ENCODE measurements at regions not wholly inside any gene's neighbourhood (a gene's known extent, or its start where the extent isn't known, plus 50 kb on each side); places are given as distances from the start of the nearest gene placed in this dataset.

DNA sequence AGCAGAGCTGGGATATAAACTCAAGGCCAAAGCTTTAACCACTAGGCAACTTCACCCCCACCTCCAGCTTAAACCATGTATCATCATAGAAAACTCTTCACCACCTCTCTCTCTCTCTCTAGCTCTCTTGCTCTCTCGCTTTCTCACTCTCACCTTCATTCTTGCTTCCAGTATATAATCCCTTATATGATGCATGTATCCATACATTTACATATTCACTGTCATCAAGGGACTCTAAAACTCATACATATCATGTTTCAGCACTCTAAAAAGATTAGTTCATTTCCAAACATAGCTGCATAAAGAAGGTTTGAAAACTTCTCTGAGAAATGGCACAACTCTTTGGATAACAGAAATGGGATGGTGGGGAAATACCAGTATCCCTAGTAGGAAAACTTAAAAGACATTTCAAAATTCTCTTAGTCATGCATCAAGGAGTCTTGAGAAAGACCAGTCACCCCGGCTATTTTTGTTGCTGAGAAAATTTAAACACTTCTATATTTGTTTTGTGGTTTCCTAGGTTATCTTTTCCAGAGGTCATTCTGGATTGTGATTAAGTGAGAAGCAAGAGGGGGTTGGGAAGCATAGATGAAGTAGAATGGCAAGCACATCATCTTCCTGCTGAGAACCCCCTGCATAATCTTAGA lies 447.8 kb upstream of the THBS1 start:
- Histone ChIP-seq H3K27me3 (ENCODE audit: control insufficient read depth in 2 of 2, insufficient read depth in 2 of 2, low read length in 2 of 2) (no peaks in the 10 kb centered on the region), H2AFZ (ENCODE audit: low read depth, low read length) (no peak overlapping the region), H3K36me3 (ENCODE audit: control insufficient read depth in 2 of 2, extremely low read depth in 1 of 2, insufficient read depth in 2 of 2, low read length in 2 of 2) (no peaks in the 10 kb centered on the region), H3K9ac (replicated peaks; ENCODE audit: extremely low read depth, insufficient read depth, low read length) (no peak overlapping the region), H3K9me3 (replicated peaks; ENCODE audit: control insufficient read depth, insufficient read depth, low read length) (no peaks in the 10 kb centered on the region), H3K4me2 (ENCODE audit: insufficient read depth, low read length) (no peak overlapping the region), H3K4me1 (ENCODE audit: control insufficient read depth, extremely low read depth, insufficient read depth, low read length) (peaks cover 53% of the 10 kb centered on the region), H3K4me3 (replicated peaks in 1 of 3; ENCODE audit: insufficient read depth in 1 of 3, low read depth in 1 of 3, low read length in 3 of 3) (no peak overlapping the region), H3K79me2 (ENCODE audit: control insufficient read depth, insufficient read depth, low read length) (no peaks in the 10 kb centered on the region), H4K20me1 (replicated peaks; ENCODE audit: control insufficient read depth, extremely low read depth, insufficient read depth, low read length) (no peaks in the 10 kb centered on the region), H3K9me1 (replicated peaks; ENCODE audit: control insufficient read depth, extremely low read depth, insufficient read depth, low read length) (no peaks in the 10 kb centered on the region), H3K27ac (ENCODE audit: insufficient read depth, low read depth, low read length) (peak overlapping the region; percentile 48)
- DNase-seq (ENCODE audit: low read depth, low spot score), result peak; percentile 64
- TF ChIP-seq GATA2 (IDR thresholded peaks at IDR 0.05; ENCODE audit: insufficient read depth, insufficient read length, low read depth, low read length) (peak; percentile 80), MYC (IDR thresholded peaks at IDR 0.05; ENCODE audit: low read depth, low read length) (no peak), JUN (IDR thresholded peaks at IDR 0.05; ENCODE audit: borderline replicate concordance, insufficient read depth, insufficient read length, low read depth) (peak; percentile 14), POLR2A (IDR thresholded peaks at IDR 0.05; ENCODE audit: low read depth, low read length) (no peak), EZH2 (IDR thresholded peaks at IDR 0.05; ENCODE audit: borderline replicate concordance, low read depth, low read length, severe bottlenecking) (no peak), FOS (IDR thresholded peaks at IDR 0.05; ENCODE audit: borderline replicate concordance, insufficient read depth, low read length) (peak; percentile 66), POLR2AphosphoS5 (IDR thresholded peaks at IDR 0.05; ENCODE audit: insufficient read depth, low read depth, low read length) (peak; percentile 20)
- TF ChIP-seq, protein P1, sequence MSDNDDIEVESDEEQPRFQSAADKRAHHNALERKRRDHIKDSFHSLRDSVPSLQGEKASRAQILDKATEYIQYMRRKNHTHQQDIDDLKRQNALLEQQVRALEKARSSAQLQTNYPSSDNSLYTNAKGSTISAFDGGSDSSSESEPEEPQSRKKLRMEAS (IDR thresholded peaks at IDR 0.05; ENCODE audit: insufficient read depth, insufficient read length), result no peak
- CTCF ChIA-PET, result interaction anchor here (0.6 to 4.1 kb wide), 5 partner anchors 9 to 447 kb away, joined by 3 to 20 read pairs (median 3); partner anchors contain the start of gene THBS1
- dilution Hi-C loops (cut with MboI; ENCODE audit: extremely low pct_ligation_motif_present, low sequenced_read_pairs) (loop anchor here (10.0 to 25.0 kb wide), 2 partner anchors 238 to 296 kb away; no protein-coding TSS in a partner anchor), intact Hi-C loops (cut with micrococcal nuclease) (no loop called here)
- POLR2A ChIA-PET, result interaction anchor here (0.6 to 7.5 kb wide), 4 partner anchors 118 to 465 kb away, joined by 3 to 118 read pairs (median 4); partner anchors contain the start of gene THBS1
- peak; percentile 42 for FAIRE-seq
- no TSS peak for BruUV-seq (replicated peaks)

Data from endothelial cell of umbilical vein (primary cell).